ENCODE measurements at regions not wholly inside any gene's neighbourhood (a gene's known extent, or its start where the extent isn't known, plus 50 kb on each side); places are given as distances from the start of the nearest gene placed in this dataset.

DNA sequence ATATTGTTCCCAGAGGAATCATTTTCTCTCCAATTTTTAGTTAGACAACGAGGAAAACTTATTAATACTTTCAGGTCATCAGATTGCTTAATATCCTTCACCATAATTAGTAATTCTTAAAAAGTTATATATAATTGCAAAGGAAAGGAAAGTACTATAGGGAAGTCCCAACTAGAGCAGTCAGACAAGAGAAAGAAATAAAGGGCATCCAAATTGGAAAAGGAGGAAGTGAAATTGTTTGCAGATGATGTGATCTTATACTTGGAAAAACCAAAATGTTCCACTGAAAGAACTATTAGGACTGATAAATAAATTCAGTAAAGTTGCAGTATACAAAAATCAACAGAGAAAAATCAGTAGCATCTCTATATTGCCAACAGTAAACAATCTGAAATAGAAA lies 223.5 kb upstream of the MEF2C start:
- TF ChIP-seq, protein P1, sequence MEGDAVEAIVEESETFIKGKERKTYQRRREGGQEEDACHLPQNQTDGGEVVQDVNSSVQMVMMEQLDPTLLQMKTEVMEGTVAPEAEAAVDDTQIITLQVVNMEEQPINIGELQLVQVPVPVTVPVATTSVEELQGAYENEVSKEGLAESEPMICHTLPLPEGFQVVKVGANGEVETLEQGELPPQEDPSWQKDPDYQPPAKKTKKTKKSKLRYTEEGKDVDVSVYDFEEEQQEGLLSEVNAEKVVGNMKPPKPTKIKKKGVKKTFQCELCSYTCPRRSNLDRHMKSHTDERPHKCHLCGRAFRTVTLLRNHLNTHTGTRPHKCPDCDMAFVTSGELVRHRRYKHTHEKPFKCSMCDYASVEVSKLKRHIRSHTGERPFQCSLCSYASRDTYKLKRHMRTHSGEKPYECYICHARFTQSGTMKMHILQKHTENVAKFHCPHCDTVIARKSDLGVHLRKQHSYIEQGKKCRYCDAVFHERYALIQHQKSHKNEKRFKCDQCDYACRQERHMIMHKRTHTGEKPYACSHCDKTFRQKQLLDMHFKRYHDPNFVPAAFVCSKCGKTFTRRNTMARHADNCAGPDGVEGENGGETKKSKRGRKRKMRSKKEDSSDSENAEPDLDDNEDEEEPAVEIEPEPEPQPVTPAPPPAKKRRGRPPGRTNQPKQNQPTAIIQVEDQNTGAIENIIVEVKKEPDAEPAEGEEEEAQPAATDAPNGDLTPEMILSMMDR (IDR thresholded peaks at IDR 0.05): no peak
- no peak for TF ChIP-seq POLR2AphosphoS5 (IDR thresholded peaks at IDR 0.05)

Data from stomach (tissue), 4 donors.